Gastrocnemius medialis (tissue), 4 donors: ENCODE measurements at regions not wholly inside any gene's neighbourhood (a gene's known extent, or its start where the extent isn't known, plus 50 kb on each side); places are given as distances from the start of the nearest gene placed in this dataset.
"Not testable (repeated sequence)": the region's sequence is repeated elsewhere in the genome, so short reads cannot be mapped to it uniquely, and the experiment has no call there.

Experiments
- ATAC-seq, 2 donors: fragments of 150-250 bp; one replicate each; pipeline ENCODE4 v1.9.1; 2016
- DNase-seq, 2 donors: peaks; one replicate each; pipeline ENCODE4 v3.0.0-alpha.2; 2019
- H3K27ac ChIP-seq, 4 donors: fragments of 200-600 bp; sonication (generic); 1 replicate in 1 of 4; 2 replicates in 3 of 4; pipeline ENCODE4 v1.5.1; 2016 to 2018; ENCODE audit warnings: mild to moderate bottlenecking in 2 of 4, moderate library complexity in 1 of 4
- H3K27me3 ChIP-seq, 3 donors: fragments of 200-600 bp; sonication (generic) in 2 of 3; 1 replicate in 1 of 3; 2 replicates in 2 of 3; pipeline versions ENCODE4 v1.5.1 to v1.6.0; 2016 to 2019; ENCODE audit warnings: mild to moderate bottlenecking in 1 of 3, moderate library complexity in 1 of 3
- H3K36me3 ChIP-seq, 2 donors: fragments of 200-600 bp; sonication (generic) in 1 of 2; one replicate each; pipeline ENCODE4 v1.5.1; 2017 to 2018
- H3K4me1 ChIP-seq, 2 donors: fragments of 200-600 bp; sonication (generic) in 1 of 2; one replicate each; pipeline ENCODE4 v1.5.1; 2016 to 2017; ENCODE audit warnings: mild to moderate bottlenecking in 2 of 2
- H3K4me3 ChIP-seq, 4 donors: fragments of 200-600 bp; sonication (generic) in 3 of 4; 1 replicate in 1 of 4; 2 replicates in 3 of 4; pipeline ENCODE4 v1.5.1; 2016 to 2019; ENCODE audit warnings: mild to moderate bottlenecking in 2 of 4
- H3K9me3 ChIP-seq, 3 donors: fragments of 200-600 bp; sonication (generic) in 2 of 3; 1 replicate in 1 of 3; 2 replicates in 2 of 3; pipeline ENCODE4 v1.5.1; 2016 to 2019
- POLR2A ChIP-seq, 2 donors: fragments of 450-650 bp; IDR thresholded peaks; one replicate each; pipeline ENCODE4 v1.6.1; 2017; ENCODE audit warnings: antibody characterized with exemption in 2 of 2, mild to moderate bottlenecking in 2 of 2, moderate library complexity in 2 of 2
- in situ Hi-C, 4 donors: fragments of 200-750 bp; cut with MboI; loops; one replicate each; pipeline versions ENCODE4 v1.15.0 to v1.8.0; 2017; ENCODE audit warnings: low sequenced_read_pairs in 4 of 4
- intact Hi-C: fragments of 100-400 bp; cut with DNase I; formaldehyde crosslinking; loops from one replicate; pipeline ENCODE4 v1.15.1; 2023; ENCODE audit warnings: low total_unique reads
- TF ChIP-seq, protein P1 (sequence below), 5 experiments: fragments of 450-650 bp in 3 of 5; fragments of 200-600 bp in 2 of 5; sonication (generic) in 2 of 5; IDR thresholded peaks in 4 of 5; conservative IDR thresholded peaks in 1 of 5; 1 replicate in 4 of 5; 2 replicates in 1 of 5; pipeline ENCODE4 v1.5.1; 2016 to 2019; ENCODE audit warnings: antibody characterized with exemption in 5 of 5, mild to moderate bottlenecking in 3 of 5, moderate library complexity in 3 of 5

DNA sequence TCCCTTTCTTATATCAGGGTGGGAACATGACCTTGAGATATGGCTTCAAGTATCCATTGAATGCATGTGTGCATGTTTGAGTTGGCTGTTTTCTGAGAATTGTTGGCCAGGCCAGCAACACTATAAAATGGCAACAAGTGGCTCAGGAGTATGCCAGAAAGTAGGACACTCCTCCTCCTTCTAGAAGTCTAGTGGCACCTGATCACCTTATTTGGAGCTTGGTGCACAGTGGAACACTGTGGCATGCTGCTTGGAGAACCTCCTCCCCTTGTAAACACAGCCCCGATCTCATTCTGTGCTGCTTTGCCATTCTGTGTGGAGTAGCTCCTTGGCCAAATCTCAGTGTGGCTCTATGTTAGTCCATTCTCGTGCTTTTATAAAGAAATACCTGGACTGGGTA, 114.8 kb upstream of the NDN start:
- Histone ChIP-seq H3K4me3 (no peak overlapping the region), H3K36me3 (no peaks in the 10 kb centered on the region), H3K4me1 (no peaks in the 10 kb centered on the region), H3K27me3 (no peaks in the 10 kb centered on the region), H3K9me3 (no peaks in the 10 kb centered on the region), H3K27ac (no peak overlapping the region)
- DNase-seq (no peak), ATAC-seq (no peak)
- in situ Hi-C loops = no loop called here
- TF ChIP-seq, protein P1, sequence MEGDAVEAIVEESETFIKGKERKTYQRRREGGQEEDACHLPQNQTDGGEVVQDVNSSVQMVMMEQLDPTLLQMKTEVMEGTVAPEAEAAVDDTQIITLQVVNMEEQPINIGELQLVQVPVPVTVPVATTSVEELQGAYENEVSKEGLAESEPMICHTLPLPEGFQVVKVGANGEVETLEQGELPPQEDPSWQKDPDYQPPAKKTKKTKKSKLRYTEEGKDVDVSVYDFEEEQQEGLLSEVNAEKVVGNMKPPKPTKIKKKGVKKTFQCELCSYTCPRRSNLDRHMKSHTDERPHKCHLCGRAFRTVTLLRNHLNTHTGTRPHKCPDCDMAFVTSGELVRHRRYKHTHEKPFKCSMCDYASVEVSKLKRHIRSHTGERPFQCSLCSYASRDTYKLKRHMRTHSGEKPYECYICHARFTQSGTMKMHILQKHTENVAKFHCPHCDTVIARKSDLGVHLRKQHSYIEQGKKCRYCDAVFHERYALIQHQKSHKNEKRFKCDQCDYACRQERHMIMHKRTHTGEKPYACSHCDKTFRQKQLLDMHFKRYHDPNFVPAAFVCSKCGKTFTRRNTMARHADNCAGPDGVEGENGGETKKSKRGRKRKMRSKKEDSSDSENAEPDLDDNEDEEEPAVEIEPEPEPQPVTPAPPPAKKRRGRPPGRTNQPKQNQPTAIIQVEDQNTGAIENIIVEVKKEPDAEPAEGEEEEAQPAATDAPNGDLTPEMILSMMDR (IDR thresholded peaks at IDR 0.05 in 4 of 5, conservative IDR thresholded peaks at IDR 0.05 in 1 of 5) = no peak
- no peak for TF ChIP-seq POLR2A (IDR thresholded peaks at IDR 0.05)
- intact Hi-C loops = no loop called here

DNA sequence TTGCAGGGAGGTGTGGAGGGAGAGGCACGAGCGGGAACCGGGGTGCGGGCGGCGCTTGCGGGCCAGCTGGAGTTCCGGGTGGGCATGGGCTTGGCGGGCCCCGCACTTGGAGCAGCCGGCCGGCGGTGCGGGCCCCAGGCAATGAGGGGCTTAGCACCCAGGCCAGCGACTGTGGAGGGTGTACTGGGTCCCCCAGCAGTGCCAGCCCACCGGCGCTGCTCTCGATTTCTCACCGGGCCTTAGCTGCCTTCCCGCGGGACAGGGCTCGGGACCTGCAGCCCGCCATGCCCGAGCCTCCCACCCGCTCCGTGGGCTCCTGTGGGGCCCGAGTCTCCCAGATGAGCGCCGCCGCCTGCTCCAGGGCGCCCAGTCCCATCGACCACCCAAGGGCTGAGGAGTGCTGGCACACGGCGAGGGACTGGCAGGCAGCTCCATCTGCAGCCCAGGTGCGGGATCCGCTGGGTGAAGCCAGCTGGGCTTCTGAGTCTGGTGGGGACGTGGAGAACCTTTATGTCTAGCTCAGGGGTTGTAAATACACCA, 115.9 kb upstream of the NDN start:
- H3K36me3 ChIP-seq, in situ Hi-C loops, intact Hi-C loops, H3K9me3 ChIP-seq, H3K27me3 ChIP-seq, ATAC-seq, H3K27ac ChIP-seq, DNase-seq, H3K4me1 ChIP-seq, H3K4me3 ChIP-seq: not testable (repeated sequence)

DNA sequence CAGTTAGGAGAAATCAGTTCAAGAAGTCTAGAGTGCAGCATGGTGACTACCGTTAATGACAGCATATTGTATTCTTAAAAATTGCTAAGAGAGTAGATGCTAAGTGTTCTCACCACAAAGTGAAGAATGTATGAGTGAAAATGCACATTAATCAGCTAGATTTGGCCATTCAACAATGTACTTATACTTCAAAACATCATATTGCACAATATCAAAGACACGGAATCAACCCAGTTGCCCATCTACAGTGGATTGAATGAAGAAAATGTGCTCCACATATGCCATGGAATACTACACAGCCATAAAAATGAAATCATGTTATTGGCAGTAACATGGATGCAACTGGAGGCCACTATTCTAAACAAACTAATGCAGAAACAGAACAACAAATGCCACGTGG, 119.9 kb upstream of the NDN start:
- H3K4me3 ChIP-seq = no peak overlapping the region
- H3K36me3 ChIP-seq = no peaks in the 10 kb centered on the region
- intact Hi-C loops = no loop called here
- ATAC-seq (no peak), DNase-seq (no peak)
- no peak overlapping the region for H3K27ac ChIP-seq
- H3K4me1 ChIP-seq = no peaks in the 10 kb centered on the region
- in situ Hi-C loops = no loop called here
- no peaks in the 10 kb centered on the region for H3K9me3 ChIP-seq
- no peaks in the 10 kb centered on the region for H3K27me3 ChIP-seq
- TF ChIP-seq, protein P1 (IDR thresholded peaks at IDR 0.05 in 4 of 5, conservative IDR thresholded peaks at IDR 0.05 in 1 of 5) = no peak
- no peak for TF ChIP-seq POLR2A (IDR thresholded peaks at IDR 0.05)

DNA sequence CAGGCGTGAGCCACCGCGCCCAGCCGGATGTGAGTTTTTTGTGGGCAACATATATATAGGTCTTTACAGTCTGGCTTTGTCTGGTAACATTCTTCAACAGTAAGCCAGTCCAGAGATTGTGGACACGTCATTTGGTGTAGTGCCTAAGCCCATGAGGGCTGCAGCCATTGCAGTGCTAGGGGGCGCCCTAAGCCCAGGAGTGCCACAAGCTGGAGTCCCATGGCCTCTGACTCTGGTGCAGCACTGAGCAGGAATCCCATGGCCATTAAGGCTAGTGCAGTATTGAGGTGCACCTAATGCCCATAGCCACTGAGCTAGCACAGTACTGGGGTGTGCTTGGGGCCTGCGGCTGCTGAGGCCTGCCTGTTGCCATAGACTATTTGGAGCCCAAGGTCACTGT, 136.4 kb upstream of the NDN start:
- H3K4me3 ChIP-seq = no peak overlapping the region
- DNase-seq = no peak
- ATAC-seq = no peak
- TF ChIP-seq, protein P1 (IDR thresholded peaks at IDR 0.05 in 4 of 5, conservative IDR thresholded peaks at IDR 0.05 in 1 of 5) = no peak
- no peak for TF ChIP-seq POLR2A (IDR thresholded peaks at IDR 0.05)
- H3K9me3 ChIP-seq = no peaks in the 10 kb centered on the region
- H3K27ac ChIP-seq = no peak overlapping the region
- H3K4me1 ChIP-seq = no peaks in the 10 kb centered on the region
- intact Hi-C loops = no loop called here
- no peaks in the 10 kb centered on the region for H3K36me3 ChIP-seq
- H3K27me3 ChIP-seq = no peaks in the 10 kb centered on the region
- in situ Hi-C loops = loop anchor here in 1 of 4 donors (10.0 kb wide), 1 partner anchor 59 kb away; no protein-coding TSS in a partner anchor

DNA sequence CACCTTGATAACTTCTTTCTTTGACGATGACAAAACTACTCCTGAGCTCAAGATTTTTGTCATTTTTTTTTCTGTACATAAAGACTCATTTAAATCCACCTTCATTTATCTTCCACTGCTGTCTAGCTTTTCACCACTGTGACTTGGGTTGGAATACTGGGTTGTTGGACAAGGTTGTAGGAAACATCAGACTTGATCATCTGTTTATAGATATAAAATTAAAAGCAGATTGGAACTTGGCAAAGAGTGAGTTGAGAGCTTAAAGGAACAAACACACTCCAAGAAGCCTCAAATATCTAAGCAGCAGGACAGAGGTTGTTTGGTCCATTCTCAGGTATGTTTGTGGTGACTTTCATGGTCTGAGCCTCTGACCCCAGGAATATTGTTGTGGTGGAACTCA, 141.7 kb upstream of the NDN start:
- no peaks in the 10 kb centered on the region for H3K36me3 ChIP-seq
- no peak for TF ChIP-seq POLR2A (IDR thresholded peaks at IDR 0.05)
- TF ChIP-seq, protein P1 (IDR thresholded peaks at IDR 0.05 in 4 of 5, conservative IDR thresholded peaks at IDR 0.05 in 1 of 5) = no peak
- intact Hi-C loops (no loop called here), in situ Hi-C loops (loop anchor here in 1 of 4 donors (10.0 kb wide), 1 partner anchor 64 kb away; no protein-coding TSS in a partner anchor)
- H3K27ac ChIP-seq = no peak overlapping the region
- no peaks in the 10 kb centered on the region for H3K9me3 ChIP-seq
- H3K27me3 ChIP-seq = no peaks in the 10 kb centered on the region
- no peak for ATAC-seq
- DNase-seq = no peak
- no peaks in the 10 kb centered on the region for H3K4me1 ChIP-seq
- H3K4me3 ChIP-seq = no peak overlapping the region
